HepG2 (cell line): ENCODE measurements at regions not wholly inside any gene's neighbourhood (a gene's known extent, or its start where the extent isn't known, plus 50 kb on each side); places are given as distances from the start of the nearest gene placed in this dataset.

ENCODE experiments used
- ATAC-seq: fragments of 200-7000 bp; cut with Tn5 transposase; 3 replicates; pipeline ENCODE4 v1.9.1; 2020; ENCODE audit warnings: mild to moderate bottlenecking, moderate library complexity
- BruUV-seq: library from RNA; stranded (reverse); fragments of 400-500 nt; replicated peaks from 2 replicates; lab custom pipeline; 2021; lab: Mats Ljungman, UMichigan
- CTCF ChIA-PET: fragments of 300-600 bp; formaldehyde crosslinking; extraction: SDS; loops from one replicate; lab custom pipeline; 2021; ENCODE audit warnings: low total read pairs, inconsistent platforms, low intra/inter-chr PET ratio; lab: Yijun Ruan, JAX
- POLR2A ChIA-PET: fragments of 350-600 bp; sonication (Branson Sonifier 250); formaldehyde crosslinking; loops from one replicate; lab custom pipeline; 2020; ENCODE audit warnings: antibody characterized with exemption, inconsistent platforms; lab: Yijun Ruan, JAX
- DNase-seq: peaks from one replicate; pipeline ENCODE4 v3.0.0-alpha.2; 2015; ENCODE audit warnings: low spot score
- FAIRE-seq: peaks from 3 replicates; lab custom pipeline; 2011; peaks lifted over from hg19 to GRCh38; lab: Jason Lieb, UNC
- H2AFZ ChIP-seq: one replicate; pipeline ENCODE4 v1.6.1; 2011; ENCODE audit warnings: low read length, inconsistent platforms
- H3K27ac ChIP-seq: fragments of 300-600 bp; 3 replicates; pipeline ENCODE4 v1.8.0; 2011; ENCODE audit warnings: mixed run types, mild to moderate bottlenecking, mixed read lengths, low read length, inconsistent platforms; ENCODE audit not compliant: insufficient read depth; ENCODE audit errors: extremely low read length
- H3K27me3 ChIP-seq, 2 experiments: fragments of 200-600 bp in 1 of 2; 2 replicates in 1 of 2; 3 replicates in 1 of 2; pipeline versions ENCODE4 v1.6.0 to v1.8.0; 2011; ENCODE audit warnings: low read length in 2 of 2, mild to moderate bottlenecking in 2 of 2, moderate library complexity in 2 of 2, inconsistent platforms in 1 of 2; ENCODE audit not compliant: insufficient read depth in 2 of 2, control insufficient read depth in 1 of 2
- H3K36me3 ChIP-seq, 2 experiments: fragments of 200-600 bp in 1 of 2; replicated peaks in 1 of 2; 2 replicates in 1 of 2; 3 replicates in 1 of 2; pipeline versions ENCODE4 v1.5.1 to v1.8.0; 2011; ENCODE audit warnings: low read length in 2 of 2, inconsistent platforms in 1 of 2; ENCODE audit not compliant: insufficient read depth in 2 of 2, control insufficient read depth in 1 of 2
- H3K4me1 ChIP-seq: 2 replicates; pipeline ENCODE4 v1.5.1; 2012; ENCODE audit warnings: low read length, inconsistent platforms; ENCODE audit not compliant: insufficient read depth
- H3K4me2 ChIP-seq: 2 replicates; pipeline ENCODE4 v1.6.0; 2011; ENCODE audit warnings: low read depth, low read length, inconsistent platforms
- H3K4me3 ChIP-seq, 3 experiments: fragments of 200-600 bp in 1 of 3; sonication (generic), shearing (Covaris generic) in 1 of 3; replicated peaks in 1 of 3; 2 replicates each; pipeline ENCODE4 v1.5.1; 2011 to 2016; ENCODE audit warnings: low read length in 3 of 3, inconsistent platforms in 2 of 3, low read depth in 2 of 3, mild to moderate bottlenecking in 2 of 3, control low read depth in 1 of 3, mixed read lengths in 1 of 3; ENCODE audit not compliant: insufficient read depth in 1 of 3
- H3K79me2 ChIP-seq: one replicate; pipeline ENCODE4 v1.6.1; 2011; ENCODE audit warnings: low read length, inconsistent platforms; ENCODE audit not compliant: insufficient read depth
- H3K9ac ChIP-seq: 2 replicates; pipeline ENCODE4 v1.6.0; 2011; ENCODE audit warnings: mild to moderate bottlenecking, low read depth, low read length, inconsistent platforms; ENCODE audit not compliant: insufficient read depth
- H3K9me3 ChIP-seq: 2 replicates; pipeline ENCODE4 v1.5.1; 2012; ENCODE audit warnings: mild to moderate bottlenecking, low read length
- H4K20me1 ChIP-seq: 2 replicates; pipeline ENCODE4 v1.6.0; 2011; ENCODE audit warnings: inconsistent platforms, mild to moderate bottlenecking, low read length, moderate library complexity; ENCODE audit not compliant: insufficient read depth
- AGO1 ChIP-seq: fragments of 200-400 bp; formaldehyde crosslinking; IDR thresholded peaks from 2 replicates; pipeline ENCODE4 v1.6.1; 2017; ENCODE audit warnings: mild to moderate bottlenecking, low read depth, low read length, moderate library complexity; ENCODE audit not compliant: poor library complexity, severe bottlenecking
- AKAP8 ChIP-seq: sonication (generic); formaldehyde crosslinking; IDR thresholded peaks from 2 replicates; pipeline ENCODE4 v1.5.1; 2020; ENCODE audit warnings: mild to moderate bottlenecking, missing genetic modification reagents
- FOSL2 ChIP-seq: sonication (generic); formaldehyde crosslinking; IDR thresholded peaks from 2 replicates; pipeline ENCODE4 v1.4.0; 2020; ENCODE audit warnings: missing genetic modification reagents
- HNRNPK ChIP-seq: fragments of 200-400 bp; formaldehyde crosslinking; IDR thresholded peaks from 2 replicates; pipeline ENCODE4 v1.6.1; 2018; ENCODE audit warnings: low read length, low read depth, moderate library complexity, mild to moderate bottlenecking; ENCODE audit not compliant: poor library complexity, severe bottlenecking
- MLLT10 ChIP-seq: sonication (generic); formaldehyde crosslinking; IDR thresholded peaks from 2 replicates; pipeline ENCODE4 v1.4.0; 2020; ENCODE audit warnings: missing genetic modification reagents
- RELA ChIP-seq: sonication (generic); formaldehyde crosslinking; IDR thresholded peaks from 2 replicates; pipeline ENCODE4 v1.4.0; 2020; ENCODE audit warnings: missing genetic modification reagents
- ZBTB1 ChIP-seq: sonication (generic); formaldehyde crosslinking; IDR thresholded peaks from 2 replicates; pipeline ENCODE4 v1.4.0; 2020; ENCODE audit warnings: missing genetic modification reagents, borderline replicate concordance
- ZKSCAN5 ChIP-seq: sonication (generic); formaldehyde crosslinking; IDR thresholded peaks from 2 replicates; pipeline ENCODE4 v1.5.1; 2020; ENCODE audit warnings: mild to moderate bottlenecking, missing genetic modification reagents
- ZMAT5 ChIP-seq: sonication (generic); formaldehyde crosslinking; IDR thresholded peaks from 2 replicates; pipeline ENCODE4 v1.5.0; 2020; ENCODE audit warnings: mild to moderate bottlenecking, low read depth, missing genetic modification reagents, borderline replicate concordance
- ZNF256 ChIP-seq: sonication (generic); formaldehyde crosslinking; conservative IDR thresholded peaks from 2 replicates; pipeline ENCODE4 v1.4.0; 2020; ENCODE audit warnings: missing genetic modification reagents
- ZNF3 ChIP-seq: IDR thresholded peaks from 2 replicates; pipeline ENCODE4 v1.7.0; 2017; ENCODE audit warnings: inconsistent platforms
- ZNF530 ChIP-seq: sonication (generic); formaldehyde crosslinking; IDR thresholded peaks from 2 replicates; pipeline ENCODE4 v1.5.0; 2020; ENCODE audit warnings: low read depth, mild to moderate bottlenecking, missing genetic modification reagents
- ZNF564 ChIP-seq: sonication (generic); formaldehyde crosslinking; IDR thresholded peaks from 2 replicates; pipeline ENCODE4 v1.8.1; 2023; ENCODE audit warnings: mild to moderate bottlenecking, missing genetic modification reagents
- ZNF569 ChIP-seq: sonication (generic); formaldehyde crosslinking; IDR thresholded peaks from 2 replicates; pipeline ENCODE4 v1.5.0; 2020; ENCODE audit warnings: mild to moderate bottlenecking, missing genetic modification reagents, moderate library complexity, borderline replicate concordance
- ZNF572 ChIP-seq: sonication (generic); formaldehyde crosslinking; IDR thresholded peaks from 2 replicates; pipeline ENCODE4 v1.5.1; 2020; ENCODE audit warnings: mild to moderate bottlenecking, missing genetic modification reagents
- ZNF879 ChIP-seq: sonication (generic); formaldehyde crosslinking; IDR thresholded peaks from 2 replicates; pipeline ENCODE4 v1.8.1; 2023; ENCODE audit warnings: missing genetic modification reagents
- ZNF891 ChIP-seq: sonication (generic); formaldehyde crosslinking; IDR thresholded peaks from 2 replicates; pipeline ENCODE4 v1.5.0; 2020; ENCODE audit warnings: mild to moderate bottlenecking, missing genetic modification reagents
- in situ Hi-C: cut with HindIII; loops from 2 replicates; pipeline ENCODE4 v1.10.0; 2017; ENCODE audit warnings: low pct_unique_long_range_greater_than_20kb; ENCODE audit not compliant: extremely low pct_ligation_motif_present
- intact Hi-C: fragments of 100-400 bp; cut with micrococcal nuclease; formaldehyde crosslinking; loops from one replicate; pipeline ENCODE4 v1.10.0; 2022; ENCODE audit not compliant: unreplicated experiment
- TF ChIP-seq, protein P1 (sequence below): sonication (generic); formaldehyde crosslinking; IDR thresholded peaks from 2 replicates; pipeline ENCODE4 v1.4.0; 2020; ENCODE audit warnings: missing genetic modification reagents
- TF ChIP-seq, protein P2 (sequence below): sonication (generic); formaldehyde crosslinking; IDR thresholded peaks from 2 replicates; pipeline ENCODE4 v1.9.0; 2022; ENCODE audit warnings: low read depth, missing genetic modification reagents

GRCh38 chr12:114254998-114255397 lies 150.9 kb downstream of the TBX5 start:
- no peak for ATAC-seq
- no peak for TF ChIP-seq ZBTB1 (CRISPR knock-in tag)
- no peak for TF ChIP-seq ZNF256 (CRISPR knock-in tag)
- no peak for TF ChIP-seq ZMAT5 (CRISPR knock-in tag)
- no peak for TF ChIP-seq AGO1
- TF ChIP-seq ZNF3 (CRISPR knock-in tag), result no peak
- TF ChIP-seq MLLT10 (CRISPR knock-in tag), result no peak
- TF ChIP-seq ZNF530 (CRISPR knock-in tag), result no peak
- no peak for TF ChIP-seq HNRNPK
- TF ChIP-seq ZNF891 (CRISPR knock-in tag), result no peak
- TF ChIP-seq AKAP8, result no peak
- TF ChIP-seq ZKSCAN5 (CRISPR knock-in tag), result no peak
- no peak for TF ChIP-seq ZNF879 (CRISPR knock-in tag)
- TF ChIP-seq FOSL2, result no peak
- no peak for TF ChIP-seq ZNF569 (CRISPR knock-in tag)
- TF ChIP-seq, protein P1, sequence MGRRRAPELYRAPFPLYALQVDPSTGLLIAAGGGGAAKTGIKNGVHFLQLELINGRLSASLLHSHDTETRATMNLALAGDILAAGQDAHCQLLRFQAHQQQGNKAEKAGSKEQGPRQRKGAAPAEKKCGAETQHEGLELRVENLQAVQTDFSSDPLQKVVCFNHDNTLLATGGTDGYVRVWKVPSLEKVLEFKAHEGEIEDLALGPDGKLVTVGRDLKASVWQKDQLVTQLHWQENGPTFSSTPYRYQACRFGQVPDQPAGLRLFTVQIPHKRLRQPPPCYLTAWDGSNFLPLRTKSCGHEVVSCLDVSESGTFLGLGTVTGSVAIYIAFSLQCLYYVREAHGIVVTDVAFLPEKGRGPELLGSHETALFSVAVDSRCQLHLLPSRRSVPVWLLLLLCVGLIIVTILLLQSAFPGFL (CRISPR knock-in tag), result no peak
- no peak for TF ChIP-seq ZNF572
- TF ChIP-seq, protein P2, sequence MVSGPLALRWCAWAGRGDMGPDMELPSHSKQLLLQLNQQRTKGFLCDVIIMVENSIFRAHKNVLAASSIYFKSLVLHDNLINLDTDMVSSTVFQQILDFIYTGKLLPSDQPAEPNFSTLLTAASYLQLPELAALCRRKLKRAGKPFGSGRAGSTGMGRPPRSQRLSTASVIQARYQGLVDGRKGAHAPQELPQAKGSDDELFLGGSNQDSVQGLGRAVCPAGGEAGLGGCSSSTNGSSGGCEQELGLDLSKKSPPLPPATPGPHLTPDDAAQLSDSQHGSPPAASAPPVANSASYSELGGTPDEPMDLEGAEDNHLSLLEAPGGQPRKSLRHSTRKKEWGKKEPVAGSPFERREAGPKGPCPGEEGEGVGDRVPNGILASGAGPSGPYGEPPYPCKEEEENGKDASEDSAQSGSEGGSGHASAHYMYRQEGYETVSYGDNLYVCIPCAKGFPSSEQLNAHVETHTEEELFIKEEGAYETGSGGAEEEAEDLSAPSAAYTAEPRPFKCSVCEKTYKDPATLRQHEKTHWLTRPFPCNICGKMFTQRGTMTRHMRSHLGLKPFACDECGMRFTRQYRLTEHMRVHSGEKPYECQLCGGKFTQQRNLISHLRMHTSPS (CRISPR knock-in tag), result no peak
- no peak for TF ChIP-seq ZNF564 (CRISPR knock-in tag)
- no peak for TF ChIP-seq RELA (CRISPR knock-in tag)
- H3K27me3 ChIP-seq, result no peaks in the 10 kb centered on the region
- no peaks in the 10 kb centered on the region for H3K9me3 ChIP-seq
- H3K4me1 ChIP-seq, result peaks cover 7% of the 10 kb centered on the region
- H3K4me3 ChIP-seq, result no peak overlapping the region
- no TSS peak for BruUV-seq
- no peak overlapping the region for H3K27ac ChIP-seq
- in situ Hi-C loops (no loop called here), intact Hi-C loops (no loop called here)
- H4K20me1 ChIP-seq, result no peaks in the 10 kb centered on the region
- ChIA-PET POLR2A (no interaction called here), CTCF (no interaction called here)
- no peak for FAIRE-seq
- H3K36me3 ChIP-seq, result no peaks in the 10 kb centered on the region
- no peak overlapping the region for H3K9ac ChIP-seq
- H2AFZ ChIP-seq, result no peak overlapping the region
- no peaks in the 10 kb centered on the region for H3K79me2 ChIP-seq
- DNase-seq, result no peak
- H3K4me2 ChIP-seq, result no peak overlapping the region
